IPS-20b (cell line): ENCODE measurements at regions not wholly inside any gene's neighbourhood (a gene's known extent, or its start where the extent isn't known, plus 50 kb on each side); places are given as distances from the start of the nearest gene placed in this dataset.

Experiments used
- H3K27ac ChIP-seq: one replicate; pipeline ENCODE4 v1.5.1; 2013; ENCODE audit warnings: low read length
- H3K27me3 ChIP-seq: 2 replicates; pipeline ENCODE4 v1.6.1; 2013; ENCODE audit warnings: mild to moderate bottlenecking, low read length, inconsistent platforms; ENCODE audit not compliant: insufficient read depth
- H3K36me3 ChIP-seq: 2 replicates; pipeline ENCODE4 v1.6.1; 2013; ENCODE audit warnings: low read depth, mild to moderate bottlenecking, inconsistent platforms, low read length, moderate library complexity; ENCODE audit not compliant: insufficient read depth
- H3K4me1 ChIP-seq: 2 replicates; pipeline ENCODE4 v1.6.1; 2013; ENCODE audit warnings: mild to moderate bottlenecking, control low read depth, inconsistent platforms, low read length, moderate library complexity; ENCODE audit not compliant: insufficient read depth
- H3K4me3 ChIP-seq: 2 replicates; pipeline ENCODE4 v1.5.1; 2013; ENCODE audit warnings: mild to moderate bottlenecking, low read length, inconsistent platforms
- H3K9ac ChIP-seq: 2 replicates; pipeline ENCODE4 v1.6.1; 2013; ENCODE audit warnings: low read depth, mild to moderate bottlenecking, inconsistent platforms, low read length, moderate library complexity
- H3K9me3 ChIP-seq: 2 replicates; pipeline ENCODE4 v1.6.1; 2013; ENCODE audit warnings: mild to moderate bottlenecking, low read depth, low read length, inconsistent platforms; ENCODE audit not compliant: insufficient read depth

DNA sequence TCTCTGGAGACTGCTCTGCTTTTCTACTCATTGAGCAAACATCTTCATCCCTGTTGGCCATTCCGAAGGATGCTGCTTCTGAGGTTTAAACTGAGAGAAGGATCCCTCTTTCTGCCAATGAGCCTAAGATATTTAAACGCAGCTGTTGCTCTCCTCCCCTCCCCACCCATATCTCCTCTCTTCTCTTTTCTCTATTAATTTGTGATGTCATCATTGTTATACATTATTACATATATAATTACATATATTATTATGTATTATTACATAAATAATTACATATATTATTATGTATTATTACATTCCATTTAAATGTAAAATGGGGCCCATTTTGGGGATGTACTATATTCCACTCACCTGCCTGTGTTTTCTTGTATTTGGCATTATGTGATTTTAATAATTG is 82.7 kb upstream of the JUN start:
- Histone ChIP-seq H3K9ac (no peak overlapping the region), H3K4me1 (peaks cover 11% of the 10 kb centered on the region; the same call in 1 of the 2 replicates), H3K36me3 (no peaks in the 10 kb centered on the region), H3K4me3 (no peak overlapping the region), H3K27ac (no peak overlapping the region), H3K27me3 (no peaks in the 10 kb centered on the region), H3K9me3 (no peaks in the 10 kb centered on the region)

DNA sequence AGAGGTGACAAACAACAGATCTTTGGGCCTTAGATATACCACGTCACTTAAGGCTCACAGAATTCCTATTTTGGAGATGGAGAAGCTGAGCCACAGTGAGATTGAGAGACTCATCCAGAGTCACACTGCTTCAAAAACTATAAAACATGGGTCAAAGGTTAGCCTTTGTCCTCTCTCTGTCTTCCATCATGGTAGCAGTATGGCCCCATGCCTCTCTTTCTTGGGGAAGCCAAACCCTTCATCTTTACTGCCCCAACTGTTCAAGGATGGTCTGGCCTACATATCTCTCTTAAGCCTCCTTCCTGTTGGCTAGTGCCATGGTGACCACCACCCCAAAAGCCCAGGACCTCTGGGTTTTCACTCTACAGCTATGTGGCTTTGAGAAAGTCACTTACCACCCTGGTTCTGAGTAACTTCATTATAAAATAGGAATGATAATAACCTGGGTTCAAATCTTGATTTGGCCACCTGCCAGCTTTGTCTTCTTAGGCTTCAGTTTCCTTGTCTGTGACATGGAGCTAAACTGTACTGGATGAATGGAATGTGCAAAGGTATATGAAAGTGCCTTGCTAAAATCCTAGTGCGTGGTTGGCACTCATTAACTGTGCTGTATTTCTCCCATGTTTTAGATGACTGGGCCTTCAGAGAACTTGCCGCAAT is 85.9 kb upstream of the JUN start:
- no peaks in the 10 kb centered on the region for H3K27me3 ChIP-seq
- no peaks in the 10 kb centered on the region for H3K36me3 ChIP-seq
- H3K27ac ChIP-seq: no peak overlapping the region
- H3K9me3 ChIP-seq: no peaks in the 10 kb centered on the region
- H3K4me3 ChIP-seq: no peak overlapping the region
- no peak overlapping the region for H3K9ac ChIP-seq
- peaks cover 5% of the 10 kb centered on the region for H3K4me1 ChIP-seq

DNA sequence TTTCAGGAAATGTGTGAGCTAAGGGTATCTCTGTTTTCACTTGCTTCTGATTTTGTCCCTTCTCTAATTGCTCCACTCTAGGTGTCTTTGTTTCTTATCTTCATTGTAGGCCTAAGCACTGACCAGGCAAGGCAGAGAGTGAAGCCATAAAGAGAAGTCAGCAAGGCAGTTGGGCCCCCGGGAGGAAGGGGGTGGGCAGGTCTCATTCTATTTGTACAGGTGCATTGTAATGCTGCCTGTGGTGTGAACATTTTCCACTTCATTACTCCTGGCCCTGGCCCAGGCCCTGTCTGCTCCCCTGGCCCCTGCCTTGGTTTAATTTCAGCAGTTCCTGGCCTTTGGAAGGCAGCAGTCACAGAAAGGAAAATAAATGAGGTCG is 86.4 kb upstream of the JUN start:
- no peak overlapping the region for H3K4me3 ChIP-seq
- no peak overlapping the region for H3K27ac ChIP-seq
- H3K9ac ChIP-seq: no peak overlapping the region
- no peaks in the 10 kb centered on the region for H3K9me3 ChIP-seq
- H3K36me3 ChIP-seq: no peaks in the 10 kb centered on the region
- peaks cover 10% of the 10 kb centered on the region for H3K4me1 ChIP-seq
- H3K27me3 ChIP-seq: no peaks in the 10 kb centered on the region

DNA sequence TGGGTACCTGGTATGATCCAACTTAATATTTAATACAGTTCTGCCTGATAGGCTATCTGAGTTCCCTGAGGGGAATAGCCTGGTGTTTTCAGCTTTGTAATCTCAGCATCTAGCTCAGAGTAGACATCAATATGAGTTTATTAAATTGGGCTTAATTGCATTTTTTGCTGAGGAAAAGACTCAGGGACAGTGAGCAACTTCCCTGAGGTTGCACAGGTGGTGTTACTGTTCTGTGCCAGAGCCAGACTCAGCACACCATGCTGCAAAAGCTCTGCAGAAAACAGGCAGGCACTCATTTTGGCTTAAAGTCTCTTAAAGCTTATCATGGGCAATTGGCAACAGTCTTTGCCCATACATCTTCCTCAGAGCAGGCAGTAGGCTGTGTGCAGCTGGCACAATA is 90.5 kb upstream of the JUN start:
- Histone ChIP-seq H3K9ac (peak overlapping the region; percentile 26; the same call in 1 of the 2 replicates), H3K27me3 (no peaks in the 10 kb centered on the region), H3K27ac (no peak overlapping the region), H3K9me3 (no peaks in the 10 kb centered on the region), H3K4me3 (no peak overlapping the region), H3K4me1 (peaks cover 14% of the 10 kb centered on the region), H3K36me3 (no peaks in the 10 kb centered on the region)

DNA sequence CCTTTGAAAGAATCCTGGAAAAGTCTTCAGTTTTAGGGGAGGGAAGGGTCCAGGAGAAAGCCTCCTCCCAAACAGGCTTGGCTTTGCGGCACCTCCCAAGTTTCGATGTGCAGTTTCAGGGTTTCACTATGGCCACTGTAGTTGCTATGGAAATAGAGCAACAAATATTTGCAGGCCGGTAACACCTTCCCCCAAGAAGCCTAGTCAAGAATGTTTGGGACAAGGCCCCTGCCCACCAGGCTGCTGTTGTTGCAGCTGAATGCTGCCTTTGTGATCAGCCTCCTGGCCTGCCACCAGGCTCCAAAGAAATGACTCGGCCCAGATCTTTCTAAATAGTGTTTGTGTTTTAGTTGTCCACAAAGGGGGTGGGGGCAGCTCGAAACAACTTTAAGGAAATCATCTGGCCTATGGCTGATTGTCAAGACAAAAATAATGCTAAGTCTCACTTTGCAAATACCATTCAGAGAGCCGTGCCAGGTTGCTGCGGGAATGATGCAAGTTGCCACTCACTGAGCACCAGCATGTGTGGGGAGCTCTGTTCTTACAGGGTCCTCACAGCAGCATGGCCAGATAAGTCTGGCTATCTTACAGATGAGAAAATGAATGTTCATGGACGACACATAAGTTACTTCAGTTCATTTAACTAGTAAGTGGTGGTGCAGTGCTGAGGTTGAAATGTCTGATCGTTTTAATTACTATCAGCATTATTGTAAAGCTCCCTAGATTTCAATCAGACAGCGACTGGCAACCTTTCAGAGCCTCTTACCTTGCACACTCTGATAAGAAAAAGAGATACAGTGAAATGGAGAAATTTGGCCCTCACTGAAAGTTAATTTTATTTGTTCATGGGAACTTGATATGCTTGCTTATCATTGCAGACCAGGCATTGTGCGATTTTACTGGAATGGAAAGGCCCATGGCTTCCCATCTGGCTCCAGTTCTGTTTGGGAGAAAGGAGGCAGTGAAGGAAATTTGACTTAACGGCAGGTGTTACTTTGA is 91.2 kb upstream of the JUN start:
- H3K27ac ChIP-seq: no peak overlapping the region
- peak overlapping the region; percentile 56; the same call in 1 of the 2 replicates for H3K9ac ChIP-seq
- H3K4me1 ChIP-seq: peaks cover 14% of the 10 kb centered on the region
- no peaks in the 10 kb centered on the region for H3K36me3 ChIP-seq
- H3K27me3 ChIP-seq: no peaks in the 10 kb centered on the region
- no peak overlapping the region for H3K4me3 ChIP-seq
- H3K9me3 ChIP-seq: no peaks in the 10 kb centered on the region

DNA sequence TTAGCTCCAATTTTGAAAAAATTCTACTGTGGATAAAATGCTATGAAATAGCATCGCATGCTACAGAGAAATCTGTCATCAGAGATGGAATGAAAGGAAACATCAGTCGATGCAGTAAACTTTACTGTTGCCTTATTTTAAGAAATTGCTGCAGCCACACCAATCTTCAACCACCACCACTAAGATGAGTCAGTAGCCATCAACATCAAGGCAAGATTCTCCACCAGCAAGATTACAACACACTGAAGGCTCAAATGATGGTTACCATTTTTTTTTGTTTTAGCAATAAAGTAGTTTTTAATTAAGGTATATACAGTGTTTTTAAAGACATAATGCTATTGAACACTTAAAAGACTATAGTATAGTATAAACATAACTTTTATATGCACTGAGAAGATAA is 95.6 kb upstream of the JUN start:
- Histone ChIP-seq H3K9ac (no peak overlapping the region), H3K36me3 (no peaks in the 10 kb centered on the region), H3K27me3 (no peaks in the 10 kb centered on the region), H3K27ac (no peak overlapping the region), H3K4me1 (peaks cover 12% of the 10 kb centered on the region), H3K9me3 (no peaks in the 10 kb centered on the region), H3K4me3 (no peak overlapping the region)

DNA sequence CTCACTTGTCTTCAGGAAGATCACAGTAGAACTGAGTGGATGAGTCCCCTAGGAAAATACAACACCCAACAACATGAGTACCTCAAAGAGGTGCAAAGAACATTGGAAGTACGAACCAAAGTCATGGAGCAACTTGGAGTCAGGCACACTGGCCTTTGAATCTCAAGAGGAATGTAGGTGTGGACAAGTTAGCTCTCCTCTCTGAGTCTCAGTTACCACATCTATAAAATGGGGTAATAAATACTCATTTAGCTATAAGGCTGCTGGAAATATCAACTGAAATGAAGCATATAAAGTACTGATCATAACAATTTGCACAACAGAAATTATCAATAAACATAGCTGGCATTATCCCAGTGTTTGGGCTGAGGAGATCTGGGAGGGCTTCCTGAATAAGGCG is 96.7 kb upstream of the JUN start:
- Histone ChIP-seq H3K4me3 (no peak overlapping the region), H3K9ac (no peak overlapping the region), H3K9me3 (no peaks in the 10 kb centered on the region), H3K27ac (no peak overlapping the region), H3K27me3 (no peaks in the 10 kb centered on the region), H3K36me3 (no peaks in the 10 kb centered on the region), H3K4me1 (peaks cover under 1% of the 10 kb centered on the region; the same call in 1 of the 2 replicates)

DNA sequence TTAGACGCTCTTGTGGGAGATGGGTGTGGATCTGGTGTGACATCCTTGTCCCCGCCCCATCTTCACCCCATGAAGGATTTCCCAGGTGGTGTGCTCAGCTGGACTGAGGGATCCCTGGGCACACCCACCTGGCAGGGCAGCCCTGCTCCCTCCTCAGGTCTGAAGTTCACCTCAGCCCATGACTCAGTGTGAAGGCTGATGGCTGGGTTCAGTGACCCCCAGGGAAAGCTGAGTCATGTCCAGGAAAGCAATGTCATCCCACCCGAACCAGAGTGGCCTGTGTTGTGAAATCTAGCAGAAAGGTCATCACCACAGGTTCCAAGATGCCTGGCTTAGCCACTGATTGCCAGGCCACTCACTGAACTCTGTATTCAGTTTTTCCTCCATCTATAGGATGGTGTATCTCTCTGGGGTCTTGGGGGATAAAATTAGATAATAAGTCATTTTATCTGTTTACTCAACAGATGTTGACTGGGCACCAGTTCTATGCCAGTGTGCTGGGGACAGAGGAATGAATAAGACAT is 97.7 kb upstream of the JUN start:
- Histone ChIP-seq H3K4me1 (no peaks in the 10 kb centered on the region), H3K9me3 (no peaks in the 10 kb centered on the region), H3K27ac (no peak overlapping the region), H3K9ac (no peak overlapping the region), H3K4me3 (no peak overlapping the region), H3K27me3 (no peaks in the 10 kb centered on the region), H3K36me3 (no peaks in the 10 kb centered on the region)

DNA sequence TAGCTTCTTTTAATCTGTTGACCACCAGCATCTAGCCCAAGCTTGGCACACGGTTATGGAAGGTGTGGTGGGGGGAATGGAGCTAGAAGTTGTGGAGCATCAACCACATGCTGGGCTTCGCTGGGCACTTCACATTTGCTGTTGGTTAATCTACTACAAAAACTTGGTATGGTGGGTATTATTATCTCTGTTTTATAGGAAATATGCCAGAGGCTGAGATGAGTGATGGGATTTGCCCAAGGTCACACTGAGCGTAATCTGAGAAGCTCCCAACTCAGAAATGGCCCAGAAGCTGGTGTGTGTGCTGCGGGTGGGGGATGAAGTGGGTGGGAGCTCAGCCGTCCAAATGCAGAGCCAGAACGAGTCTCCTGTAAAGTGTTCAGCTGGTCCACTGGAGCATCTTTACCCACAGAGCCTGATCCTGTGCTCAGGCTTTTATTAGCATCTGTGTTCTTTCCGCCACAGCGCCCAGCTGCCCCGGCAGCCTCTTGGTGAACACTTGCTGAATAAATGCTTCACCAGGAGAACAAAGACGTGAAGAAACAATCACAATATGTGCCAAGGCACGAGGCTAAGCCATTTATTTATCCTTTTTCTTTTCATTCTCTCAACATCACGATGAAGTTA is 98.6 kb upstream of the JUN start:
- Histone ChIP-seq H3K36me3 (no peaks in the 10 kb centered on the region), H3K9ac (no peak overlapping the region), H3K27ac (no peak overlapping the region), H3K4me1 (no peaks in the 10 kb centered on the region), H3K9me3 (no peaks in the 10 kb centered on the region), H3K4me3 (no peak overlapping the region), H3K27me3 (no peaks in the 10 kb centered on the region)

DNA sequence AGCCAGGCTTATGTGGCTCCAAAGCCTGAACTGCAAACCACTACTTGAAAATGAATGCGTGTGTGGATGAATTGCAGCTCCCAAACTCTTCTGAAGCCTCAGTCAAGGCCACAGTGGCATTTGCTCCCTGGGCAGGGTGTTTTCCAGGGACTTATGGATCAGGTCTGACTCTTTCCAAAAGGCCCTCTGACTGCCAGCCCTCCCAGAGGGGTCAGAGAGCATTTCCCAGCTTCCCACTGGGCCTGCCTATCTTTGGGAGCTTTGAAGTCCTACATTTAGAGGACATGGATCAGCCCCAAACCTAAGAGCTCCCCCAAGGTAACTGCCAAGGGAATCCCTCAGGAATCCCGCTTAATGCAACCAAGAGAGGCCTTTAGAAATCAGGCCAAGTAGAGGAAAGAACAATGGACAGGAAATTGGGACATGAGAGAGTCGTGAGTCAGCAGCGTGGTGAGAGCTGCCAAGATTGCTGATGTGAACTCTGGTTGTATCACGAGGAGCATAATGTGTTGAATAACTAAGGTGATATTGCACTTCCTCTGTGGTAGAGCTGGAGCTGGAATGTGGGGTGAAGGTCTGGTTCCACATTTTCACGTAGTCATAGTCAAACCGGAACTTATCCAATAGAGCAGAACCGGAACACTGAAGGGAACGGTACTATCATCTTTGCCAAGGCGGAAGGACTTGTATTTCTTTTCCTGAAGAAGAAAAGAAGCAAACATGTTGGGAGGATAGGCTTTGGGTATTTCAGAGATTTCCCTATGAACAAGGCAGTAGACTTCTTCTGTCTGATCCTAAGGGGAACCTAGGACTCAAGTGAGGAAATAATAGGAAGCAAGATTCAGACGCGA is 99.4 kb upstream of the JUN start:
- Histone ChIP-seq H3K27ac (no peak overlapping the region), H3K27me3 (no peaks in the 10 kb centered on the region), H3K4me3 (no peak overlapping the region), H3K4me1 (no peaks in the 10 kb centered on the region), H3K9me3 (no peaks in the 10 kb centered on the region), H3K9ac (no peak overlapping the region), H3K36me3 (no peaks in the 10 kb centered on the region)

DNA sequence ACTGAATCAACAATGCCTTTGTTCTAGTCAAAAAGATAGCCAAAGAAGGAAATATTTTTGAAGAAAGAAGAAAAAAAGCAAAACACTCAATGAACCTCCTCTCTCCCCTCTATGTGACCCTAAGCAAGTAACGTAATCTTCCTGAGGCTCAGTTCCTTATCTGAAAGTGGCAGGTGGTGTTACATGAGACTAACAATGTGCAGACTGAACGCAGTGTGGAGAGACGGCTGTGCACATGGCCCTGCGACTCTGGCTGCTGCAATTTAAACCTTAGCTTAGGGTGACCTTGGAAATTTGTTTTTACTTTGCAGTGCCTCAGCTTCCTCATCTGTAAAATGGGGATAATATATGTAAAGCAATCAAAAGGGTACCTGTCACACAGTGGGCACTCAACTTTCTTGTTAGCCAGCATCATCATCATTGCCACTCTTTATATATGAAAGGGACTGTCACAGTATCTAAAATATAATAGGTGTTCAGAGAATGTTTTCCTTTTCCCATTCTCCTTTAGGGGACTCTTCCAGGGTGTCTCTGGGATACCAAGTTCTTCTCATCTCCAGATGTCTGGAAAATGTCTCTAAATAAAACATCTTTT is 100.1 kb upstream of the JUN start:
- no peaks in the 10 kb centered on the region for H3K4me1 ChIP-seq

More for the DNA sequence above, 100.1 kb upstream of the JUN start:
- no peaks in the 10 kb centered on the region for H3K27me3 ChIP-seq
- no peak overlapping the region for H3K9ac ChIP-seq
- no peaks in the 10 kb centered on the region for H3K36me3 ChIP-seq
- H3K27ac ChIP-seq: no peak overlapping the region
- no peaks in the 10 kb centered on the region for H3K9me3 ChIP-seq
- no peak overlapping the region for H3K4me3 ChIP-seq
